DND-41 (cell line): ENCODE measurements at regions not wholly inside any gene's neighbourhood (a gene's known extent, or its start where the extent isn't known, plus 50 kb on each side); places are given as distances from the start of the nearest gene placed in this dataset.

Source experiments
- ATAC-seq: fragments of 200-7000 bp; cut with Tn5 transposase; 3 replicates; pipeline ENCODE4 v1.9.1; 2021; ENCODE audit warnings: low read depth; ENCODE audit not compliant: insufficient read depth
- DNase-seq: peaks from one replicate; pipeline ENCODE4 v3.0.0-alpha.2; 2020
- H2AFZ ChIP-seq: 2 replicates; pipeline ENCODE4 v1.6.0; 2012; ENCODE audit warnings: low read depth, low read length
- H3K27ac ChIP-seq: 2 replicates; pipeline ENCODE4 v1.5.1; 2012; ENCODE audit warnings: low read length, inconsistent platforms
- H3K27me3 ChIP-seq: fragments of 200-600 bp; sonication (generic); 2 replicates; pipeline ENCODE4 v1.6.0; 2012; ENCODE audit warnings: low read length, mild to moderate bottlenecking, inconsistent platforms; ENCODE audit not compliant: insufficient read depth, poor library complexity
- H3K36me3 ChIP-seq: 2 replicates; pipeline ENCODE4 v1.5.1; 2012; ENCODE audit warnings: low read length, inconsistent platforms; ENCODE audit not compliant: insufficient read depth
- H3K4me1 ChIP-seq: 2 replicates; pipeline ENCODE4 v1.5.1; 2012; ENCODE audit warnings: mild to moderate bottlenecking, low read length; ENCODE audit not compliant: insufficient read depth
- H3K4me2 ChIP-seq: 2 replicates; pipeline ENCODE4 v1.6.0; 2012; ENCODE audit warnings: mild to moderate bottlenecking, moderate library complexity, low read length, inconsistent platforms; ENCODE audit not compliant: insufficient read depth
- H3K4me3 ChIP-seq, 2 experiments: fragments of 200-600 bp in 1 of 2; shearing (Covaris generic) in 1 of 2; 2 replicates each; pipeline ENCODE4 v1.5.1; 2012 to 2016; ENCODE audit warnings: inconsistent platforms in 2 of 2, low read length in 2 of 2, mild to moderate bottlenecking in 2 of 2, low read depth in 1 of 2, moderate library complexity in 1 of 2
- H3K79me2 ChIP-seq: 2 replicates; pipeline ENCODE4 v1.6.0; 2012; ENCODE audit warnings: low read length, inconsistent platforms; ENCODE audit not compliant: insufficient read depth
- H3K9ac ChIP-seq: 2 replicates; pipeline ENCODE4 v1.6.0; 2012; ENCODE audit warnings: low read depth, mild to moderate bottlenecking, inconsistent platforms, low read length, moderate library complexity
- H3K9me3 ChIP-seq: 2 replicates; pipeline ENCODE4 v1.5.1; 2012; ENCODE audit warnings: low read length, moderate library complexity, mild to moderate bottlenecking, inconsistent platforms; ENCODE audit not compliant: insufficient read depth, severe bottlenecking
- H4K20me1 ChIP-seq: 2 replicates; pipeline ENCODE4 v1.6.0; 2012; ENCODE audit warnings: low read length; ENCODE audit not compliant: insufficient read depth
- EZH2 ChIP-seq: IDR thresholded peaks from 3 replicates; pipeline ENCODE4 v1.6.1; 2012; ENCODE audit warnings: borderline replicate concordance, low read depth, mild to moderate bottlenecking, moderate library complexity, low read length, inconsistent platforms; ENCODE audit not compliant: severe bottlenecking
- TF ChIP-seq, protein P1 (sequence below): IDR thresholded peaks from 2 replicates; pipeline ENCODE4 v1.5.1; 2012; ENCODE audit warnings: borderline replicate concordance, low read length, moderate library complexity, mild to moderate bottlenecking; ENCODE audit not compliant: poor library complexity, severe bottlenecking; ENCODE audit errors: extremely low read depth

DNA sequence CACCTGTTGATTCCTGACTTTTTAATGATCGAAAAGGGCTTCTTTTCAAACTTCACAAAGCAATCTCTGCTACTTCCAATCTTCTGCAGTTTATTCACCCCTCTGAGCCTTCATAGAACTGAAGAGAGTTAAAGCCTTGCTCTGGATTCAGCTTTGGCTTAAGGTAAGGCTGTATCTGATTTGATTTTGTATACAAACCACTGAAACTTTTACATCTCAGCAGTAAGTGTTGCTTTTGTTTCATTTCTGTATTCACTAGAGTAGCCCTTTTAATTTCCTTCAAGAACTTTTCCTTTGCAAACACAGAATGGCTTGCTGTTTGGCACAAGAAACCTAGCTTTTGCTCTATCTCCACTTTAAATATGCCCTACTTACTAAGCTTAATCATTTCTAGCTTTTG, 1193.0 kb upstream of the GBE1 start:
- no peaks in the 10 kb centered on the region for H3K79me2 ChIP-seq
- no peaks in the 10 kb centered on the region for H3K27me3 ChIP-seq
- H3K9me3 ChIP-seq: peaks cover 25% of the 10 kb centered on the region

DNA sequence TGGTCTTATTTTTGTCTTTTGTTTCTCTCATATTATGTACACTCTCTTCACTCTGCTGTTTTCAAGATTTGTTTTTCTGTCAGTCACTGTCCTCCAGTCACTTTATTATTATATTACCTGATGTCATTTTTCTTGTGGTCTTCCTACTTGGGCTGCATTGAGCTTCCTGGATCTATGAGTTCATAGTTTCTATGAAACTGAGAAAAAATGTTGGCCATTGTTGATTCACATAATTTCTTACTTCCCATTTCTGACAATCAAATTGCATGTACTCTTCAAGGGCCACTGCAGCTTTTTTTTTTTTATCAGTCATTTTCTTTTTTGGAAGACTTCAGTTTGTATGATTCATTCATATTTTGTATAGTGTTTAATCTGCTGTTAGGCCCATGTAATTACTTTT, 1180.6 kb upstream of the GBE1 start:
- no peak overlapping the region for H3K4me2 ChIP-seq
- no peaks in the 10 kb centered on the region for H3K36me3 ChIP-seq
- no peaks in the 10 kb centered on the region for H4K20me1 ChIP-seq
- H3K9ac ChIP-seq: no peak overlapping the region
- no peaks in the 10 kb centered on the region for H3K79me2 ChIP-seq
- ATAC-seq (no peak), DNase-seq (no peak)
- peaks cover 27% of the 10 kb centered on the region for H3K9me3 ChIP-seq
- no peaks in the 10 kb centered on the region for H3K27me3 ChIP-seq
- TF ChIP-seq, protein P1, sequence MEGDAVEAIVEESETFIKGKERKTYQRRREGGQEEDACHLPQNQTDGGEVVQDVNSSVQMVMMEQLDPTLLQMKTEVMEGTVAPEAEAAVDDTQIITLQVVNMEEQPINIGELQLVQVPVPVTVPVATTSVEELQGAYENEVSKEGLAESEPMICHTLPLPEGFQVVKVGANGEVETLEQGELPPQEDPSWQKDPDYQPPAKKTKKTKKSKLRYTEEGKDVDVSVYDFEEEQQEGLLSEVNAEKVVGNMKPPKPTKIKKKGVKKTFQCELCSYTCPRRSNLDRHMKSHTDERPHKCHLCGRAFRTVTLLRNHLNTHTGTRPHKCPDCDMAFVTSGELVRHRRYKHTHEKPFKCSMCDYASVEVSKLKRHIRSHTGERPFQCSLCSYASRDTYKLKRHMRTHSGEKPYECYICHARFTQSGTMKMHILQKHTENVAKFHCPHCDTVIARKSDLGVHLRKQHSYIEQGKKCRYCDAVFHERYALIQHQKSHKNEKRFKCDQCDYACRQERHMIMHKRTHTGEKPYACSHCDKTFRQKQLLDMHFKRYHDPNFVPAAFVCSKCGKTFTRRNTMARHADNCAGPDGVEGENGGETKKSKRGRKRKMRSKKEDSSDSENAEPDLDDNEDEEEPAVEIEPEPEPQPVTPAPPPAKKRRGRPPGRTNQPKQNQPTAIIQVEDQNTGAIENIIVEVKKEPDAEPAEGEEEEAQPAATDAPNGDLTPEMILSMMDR: no peak
- TF ChIP-seq EZH2: no peak
- H3K4me3 ChIP-seq: no peak overlapping the region
- H3K4me1 ChIP-seq: no peaks in the 10 kb centered on the region
- H3K27ac ChIP-seq: no peak overlapping the region
- H2AFZ ChIP-seq: no peak overlapping the region

More for the DNA sequence above, 1193.0 kb upstream of the GBE1 start:
- Histone ChIP-seq H3K9ac (no peak overlapping the region), H3K4me1 (no peaks in the 10 kb centered on the region), H3K36me3 (no peaks in the 10 kb centered on the region), H3K4me2 (no peak overlapping the region), H2AFZ (no peak overlapping the region), H4K20me1 (no peaks in the 10 kb centered on the region), H3K27ac (no peak overlapping the region), H3K4me3 (no peak overlapping the region)
- no peak for TF ChIP-seq EZH2
- TF ChIP-seq, protein P1: no peak
- ATAC-seq (no peak), DNase-seq (no peak)

DNA sequence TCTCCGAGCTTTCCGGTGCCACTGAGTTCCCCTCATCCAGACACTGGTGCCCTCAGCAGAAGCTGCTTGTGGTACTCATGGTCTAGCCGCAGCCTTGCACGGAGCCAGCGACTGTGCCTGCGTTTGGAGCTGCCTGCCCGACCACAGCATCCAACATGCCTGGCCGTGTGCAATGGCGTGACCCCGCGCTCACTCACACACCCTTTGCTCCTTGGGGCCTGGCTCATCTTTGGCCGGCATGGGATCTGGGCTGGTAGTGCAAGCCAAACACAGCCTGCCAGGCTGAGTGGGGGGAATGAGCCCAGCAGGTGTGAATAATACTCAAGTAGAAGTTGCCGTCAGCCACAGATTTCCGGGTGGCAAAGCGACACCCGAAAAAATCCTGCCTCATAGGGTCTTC, 1178.7 kb upstream of the GBE1 start:
- Histone ChIP-seq H3K36me3 (no peaks in the 10 kb centered on the region), H3K27ac (no peak overlapping the region), H2AFZ (no peak overlapping the region), H3K27me3 (no peaks in the 10 kb centered on the region), H4K20me1 (no peaks in the 10 kb centered on the region), H3K9me3 (peaks cover 27% of the 10 kb centered on the region), H3K79me2 (no peaks in the 10 kb centered on the region), H3K4me2 (no peak overlapping the region), H3K4me3 (no peak overlapping the region), H3K9ac (no peak overlapping the region), H3K4me1 (no peaks in the 10 kb centered on the region)
- ATAC-seq (no peak), DNase-seq (no peak)
- TF ChIP-seq, protein P1: no peak
- no peak for TF ChIP-seq EZH2

DNA sequence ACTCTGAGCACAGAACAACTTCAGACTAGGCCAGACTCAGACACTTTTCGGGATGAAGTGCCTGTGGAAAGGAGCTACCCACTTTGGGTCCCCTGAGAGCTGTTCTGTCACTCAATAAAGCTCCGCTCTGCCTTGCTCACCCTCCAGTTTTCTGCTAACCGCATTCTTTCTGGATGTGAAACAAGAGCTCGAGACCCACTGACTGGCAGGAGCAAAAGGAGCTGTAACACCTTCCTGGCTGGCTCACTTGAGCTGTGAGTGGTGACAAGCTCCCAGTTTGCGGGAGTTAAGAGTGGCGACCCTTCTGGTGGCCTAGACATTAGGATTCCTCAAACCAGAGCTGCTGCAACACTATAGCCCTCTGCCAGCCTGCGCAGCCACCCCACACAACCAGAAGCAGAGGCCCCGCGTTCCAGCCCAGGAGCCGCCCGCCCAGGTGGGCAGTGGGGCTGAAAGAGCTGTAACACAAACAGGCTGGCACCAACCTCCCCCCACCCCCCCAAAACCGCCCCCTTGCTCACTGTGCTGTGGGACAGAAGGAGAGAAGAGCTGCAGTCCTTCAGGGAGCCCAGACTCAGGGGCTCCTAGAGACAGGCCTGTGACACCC, 1178.1 kb upstream of the GBE1 start:
- H3K36me3 ChIP-seq: no peaks in the 10 kb centered on the region
- peak overlapping the region; percentile 38; the same call in 1 of the 2 replicates for H2AFZ ChIP-seq
- no peak overlapping the region for H3K27ac ChIP-seq
- no peak overlapping the region for H3K4me3 ChIP-seq
- H3K9ac ChIP-seq: no peak overlapping the region
- H4K20me1 ChIP-seq: no peaks in the 10 kb centered on the region
- no peak for DNase-seq
- no peaks in the 10 kb centered on the region for H3K27me3 ChIP-seq
- TF ChIP-seq EZH2: no peak
- TF ChIP-seq, protein P1: no peak
- no peaks in the 10 kb centered on the region for H3K79me2 ChIP-seq
- H3K9me3 ChIP-seq: peaks cover 24% of the 10 kb centered on the region
- H3K4me2 ChIP-seq: no peak overlapping the region
- H3K4me1 ChIP-seq: no peaks in the 10 kb centered on the region
- no peak for ATAC-seq
